Islet of Langerhans (tissue), 1 donor: ENCODE measurements at regions not wholly inside any gene's neighbourhood (a gene's known extent, or its start where the extent isn't known, plus 50 kb on each side); places are given as distances from the start of the nearest gene placed in this dataset.
"Not testable (repeated sequence)": the region's sequence is repeated elsewhere in the genome, so short reads cannot be mapped to it uniquely, and the experiment has no call there.

Experiments
- FAIRE-seq: peaks from one replicate; lab custom pipeline; 2011; peaks lifted over from hg19 to GRCh38; lab: Jason Lieb, UNC

DNA sequence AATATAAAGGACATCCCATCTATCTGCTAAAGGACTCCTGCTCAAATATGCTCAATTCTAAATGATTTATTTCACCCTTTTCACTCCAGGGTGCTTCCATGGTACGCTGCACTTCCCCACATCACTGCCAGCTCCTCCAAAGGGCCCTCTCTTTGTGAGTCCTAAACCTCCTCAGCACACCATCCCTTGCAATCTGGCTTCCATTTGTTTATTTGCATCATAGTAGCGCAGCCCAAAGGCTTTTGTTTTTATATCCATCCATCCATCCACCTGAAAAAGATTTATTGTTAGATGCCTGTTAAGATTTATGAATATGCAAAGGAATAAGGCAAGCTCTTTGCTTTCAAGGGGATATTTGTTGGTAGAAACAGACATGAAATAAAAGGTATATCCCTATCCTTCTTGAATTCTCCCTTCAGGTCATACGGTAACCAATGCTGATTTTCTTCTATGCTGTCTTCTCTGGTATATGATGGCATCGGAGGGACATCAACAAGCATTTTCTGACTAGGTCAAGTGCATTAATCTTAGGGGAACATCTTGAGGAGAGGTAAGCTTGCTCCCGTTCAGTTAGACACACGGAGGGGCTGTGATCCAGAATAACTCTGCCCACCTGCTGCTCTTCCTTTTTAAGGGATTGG is 397.6 kb downstream of the LIG4 start:
- FAIRE-seq = no peak

DNA sequence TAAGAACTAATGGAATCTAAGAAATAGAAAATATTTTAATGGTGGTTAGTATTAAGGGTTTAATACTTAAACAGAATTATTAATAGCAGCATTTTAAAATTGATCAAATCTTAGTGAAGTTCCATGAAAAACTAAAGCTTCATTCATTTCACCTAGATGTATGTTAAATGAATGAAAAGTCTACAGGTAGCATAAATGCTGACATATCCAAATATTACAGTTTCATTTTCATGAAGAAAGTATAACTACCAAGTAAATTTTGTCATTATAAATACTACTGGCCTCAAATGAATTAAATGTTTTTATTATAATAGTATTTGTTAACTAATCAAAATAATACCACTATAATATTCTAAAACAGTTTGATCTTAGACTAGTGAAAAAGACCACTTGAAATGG is 403.3 kb downstream of the LIG4 start:
- FAIRE-seq = peak; percentile 49

DNA sequence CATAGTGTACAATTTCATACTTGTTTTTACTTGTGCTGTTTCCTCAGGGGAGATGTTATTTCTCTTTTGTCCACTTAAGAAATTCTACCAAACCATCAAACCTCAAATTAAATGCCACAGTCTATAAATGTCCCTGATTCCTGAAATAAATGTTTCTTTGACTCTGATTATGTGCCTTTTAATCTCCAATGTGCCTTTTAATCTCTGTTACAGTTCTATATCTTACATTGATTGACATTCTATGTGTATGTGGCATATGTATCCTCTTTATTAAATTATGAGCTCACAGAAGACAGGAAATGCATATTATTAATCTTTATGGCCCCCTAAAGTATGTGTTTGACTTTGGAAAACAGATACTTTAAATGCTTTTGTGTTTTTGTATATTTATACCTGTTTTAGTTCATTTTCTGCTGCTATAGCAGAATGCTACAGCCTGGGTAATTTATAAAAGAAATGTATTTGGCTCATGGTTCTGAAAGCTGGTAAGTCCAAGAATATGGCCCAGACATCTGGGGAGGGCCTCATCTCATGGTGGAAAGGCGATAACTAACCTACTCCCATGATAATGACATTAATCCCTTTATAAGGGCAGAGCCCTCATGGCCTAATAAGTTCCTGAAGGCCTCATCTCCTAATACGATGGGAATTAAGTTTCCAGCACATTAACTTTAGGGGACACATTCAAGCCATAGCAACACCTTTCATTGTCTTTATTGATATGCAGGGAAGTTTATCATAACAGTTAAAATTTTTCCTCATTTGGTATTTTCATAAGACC is 403.9 kb downstream of the LIG4 start:
- FAIRE-seq = no peak

DNA sequence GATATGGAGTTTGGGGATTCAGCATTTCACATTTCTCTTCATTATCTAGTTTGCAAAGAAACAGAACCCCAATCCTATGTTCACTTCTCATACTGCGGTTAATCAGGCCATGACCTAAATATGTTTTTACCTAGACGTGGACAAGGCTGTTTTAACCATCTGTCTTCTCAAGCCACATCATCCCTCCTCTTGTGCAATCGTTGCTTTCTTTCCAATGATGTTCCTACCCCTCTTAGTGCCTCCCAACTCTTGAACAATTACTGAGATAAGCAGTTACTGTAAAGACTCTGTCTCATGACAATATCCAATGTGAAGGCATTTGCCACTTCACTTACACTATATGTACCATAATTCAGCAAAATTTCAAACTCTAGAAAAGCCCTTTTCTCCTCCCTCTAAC is 406.2 kb downstream of the LIG4 start:
- FAIRE-seq = no peak

DNA sequence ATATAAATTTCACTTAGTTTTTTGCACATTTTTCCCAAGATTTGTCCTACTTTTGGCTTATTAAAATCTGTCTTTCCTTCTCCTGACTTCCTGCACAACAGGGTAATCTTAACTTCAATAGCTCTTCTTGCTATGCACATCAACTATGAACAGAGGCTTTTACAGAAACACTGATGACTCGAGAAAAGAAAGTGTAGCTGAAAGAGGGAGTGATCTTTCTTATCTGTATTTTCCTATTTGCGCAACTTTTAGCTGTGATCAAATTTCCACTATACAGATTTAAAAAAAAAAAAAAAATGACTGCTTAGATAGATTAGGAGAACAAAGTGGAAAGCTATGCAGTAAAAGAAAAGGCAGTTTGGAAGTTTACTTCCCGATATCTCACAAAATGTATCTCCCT is 406.9 kb downstream of the LIG4 start:
- no peak for FAIRE-seq

DNA sequence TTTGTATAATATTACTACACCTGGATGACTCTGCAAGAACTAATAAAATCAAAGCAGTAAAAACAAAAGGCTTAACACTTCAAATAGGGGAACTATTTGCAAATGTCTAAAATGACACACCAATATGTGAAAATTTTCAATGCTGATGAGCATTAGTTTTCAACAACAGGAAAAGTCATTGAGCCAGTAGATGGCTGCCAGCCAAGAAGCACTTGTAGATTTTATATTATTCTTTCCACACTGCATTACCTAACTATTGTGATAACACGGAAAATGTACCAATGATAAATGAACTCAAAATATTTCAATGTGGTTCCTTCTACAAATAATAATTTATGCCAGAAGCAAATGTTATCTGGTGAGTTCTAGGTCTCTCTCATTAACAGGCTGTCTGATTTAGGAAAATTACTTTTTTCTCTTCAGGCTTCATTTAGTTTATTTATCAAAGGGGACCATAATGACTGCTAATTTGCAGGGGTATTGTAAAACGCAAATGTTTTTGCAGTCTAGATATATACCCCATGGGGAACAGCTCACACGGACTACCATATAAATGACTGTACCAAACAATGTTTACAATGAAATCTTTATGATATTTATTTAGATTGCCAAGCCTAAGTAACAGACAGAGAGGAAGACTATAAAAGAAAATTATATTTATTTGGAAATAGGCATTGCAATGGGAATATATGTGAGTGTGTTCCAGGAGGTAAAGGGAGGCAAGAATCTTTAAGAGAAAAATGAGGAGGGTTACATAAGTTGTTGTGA is 407.8 kb downstream of the LIG4 start:
- peak; percentile 93 for FAIRE-seq

DNA sequence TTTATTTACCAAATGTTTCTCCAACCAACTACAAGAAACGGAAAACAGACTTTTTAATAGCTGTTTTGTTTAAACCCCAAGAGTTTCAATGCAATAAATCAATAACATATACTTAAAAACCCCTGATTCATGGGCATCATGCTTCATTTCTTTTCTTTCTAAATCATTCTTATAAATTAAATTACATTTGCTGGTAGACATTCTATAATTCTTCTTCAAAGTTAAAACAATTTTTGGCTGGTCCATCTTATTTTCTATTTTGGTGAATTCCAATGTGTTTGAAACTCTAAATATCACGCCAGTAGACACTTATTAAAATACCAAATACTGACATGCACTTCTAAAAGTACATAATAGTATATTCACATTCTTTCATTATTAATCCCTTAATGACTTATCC is 408.6 kb downstream of the LIG4 start:
- FAIRE-seq = no peak

DNA sequence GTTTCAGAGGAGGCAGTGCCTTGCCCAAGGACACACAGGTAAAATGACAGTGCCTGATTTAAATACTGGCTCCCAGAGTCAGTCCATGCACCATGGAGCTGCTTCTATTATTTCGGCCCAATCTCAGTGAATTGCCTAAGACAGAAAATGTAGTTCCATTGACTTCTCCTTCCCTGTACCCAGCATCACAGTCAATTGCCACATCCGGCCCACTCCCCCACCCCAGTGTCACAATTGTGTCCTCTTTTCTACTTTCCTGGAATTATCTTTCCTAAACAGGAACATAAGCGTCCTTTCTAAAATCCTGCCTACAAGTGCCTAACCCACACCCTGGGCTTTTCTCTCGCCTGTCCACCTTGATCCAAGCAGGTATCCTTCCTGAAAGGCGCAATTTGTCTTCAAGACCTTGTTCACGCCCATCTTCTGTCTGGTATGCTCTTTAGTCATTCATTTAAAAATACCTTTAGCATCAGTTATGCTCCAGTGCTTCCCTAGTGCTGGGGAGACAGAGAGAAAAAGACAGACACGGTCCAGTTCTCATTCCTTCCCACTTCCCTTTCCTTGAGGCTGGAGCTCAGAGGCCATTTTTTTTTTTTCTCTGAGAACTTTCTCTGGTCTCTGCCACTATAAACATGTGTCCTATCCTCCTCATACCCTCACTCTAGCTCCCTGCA is 411.4 kb downstream of the LIG4 start:
- no peak for FAIRE-seq

DNA sequence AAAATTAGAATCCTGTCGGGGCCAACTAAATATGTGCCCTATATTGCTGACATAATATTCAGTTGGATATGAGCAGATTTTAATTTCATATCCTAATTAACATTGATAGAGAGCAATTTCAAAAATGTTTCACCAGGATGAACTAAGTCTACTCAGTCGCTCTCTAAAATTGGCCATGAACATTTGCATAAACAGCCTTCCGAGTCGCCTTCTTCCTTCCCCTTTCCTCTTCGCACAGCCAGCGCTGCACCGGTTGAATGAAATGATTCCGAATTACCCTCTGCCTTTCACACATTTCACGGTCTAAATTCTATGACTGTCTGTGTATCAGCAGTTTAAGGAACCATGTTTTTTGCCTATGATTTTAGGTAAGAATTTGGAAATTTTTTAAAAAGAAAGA is 413.7 kb downstream of the LIG4 start:
- FAIRE-seq = no peak

DNA sequence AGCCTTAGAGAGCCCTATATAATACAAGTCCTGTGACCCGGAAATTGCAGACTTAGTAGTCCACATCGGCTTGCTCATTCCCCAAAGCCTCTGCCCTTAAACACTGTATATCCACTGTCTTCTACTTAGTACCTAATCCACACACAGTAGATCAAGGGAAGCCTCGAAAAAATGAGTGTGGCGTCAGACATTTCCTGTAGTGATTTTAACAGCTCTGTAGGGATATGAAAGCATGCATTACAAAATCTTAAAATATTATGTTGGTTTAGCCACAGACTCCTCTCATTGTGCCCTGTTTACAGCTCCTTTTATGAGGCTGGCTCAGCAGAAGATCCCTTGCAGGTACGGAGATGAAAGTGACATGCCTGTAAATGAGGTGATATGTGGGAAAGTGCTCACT is 416.3 kb downstream of the LIG4 start:
- FAIRE-seq = no peak

DNA sequence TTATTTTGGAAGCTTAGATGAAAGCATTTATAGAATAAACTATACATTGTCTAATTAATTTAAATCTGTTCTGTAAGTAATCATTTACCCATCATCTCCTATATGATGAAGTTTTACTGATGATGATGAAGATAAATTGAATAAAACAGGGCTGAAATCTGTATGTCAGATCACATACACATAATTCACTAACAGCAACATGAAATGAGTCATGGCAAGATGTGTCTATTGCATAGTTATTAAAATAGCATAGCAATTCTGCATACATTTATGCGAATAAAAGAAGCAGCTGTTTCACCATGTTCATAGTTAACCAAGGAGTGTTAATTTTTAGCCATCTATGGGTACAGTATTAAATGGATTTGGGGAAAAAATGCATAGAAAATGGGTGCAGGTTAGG is 424.9 kb downstream of the LIG4 start:
- FAIRE-seq = no peak

DNA sequence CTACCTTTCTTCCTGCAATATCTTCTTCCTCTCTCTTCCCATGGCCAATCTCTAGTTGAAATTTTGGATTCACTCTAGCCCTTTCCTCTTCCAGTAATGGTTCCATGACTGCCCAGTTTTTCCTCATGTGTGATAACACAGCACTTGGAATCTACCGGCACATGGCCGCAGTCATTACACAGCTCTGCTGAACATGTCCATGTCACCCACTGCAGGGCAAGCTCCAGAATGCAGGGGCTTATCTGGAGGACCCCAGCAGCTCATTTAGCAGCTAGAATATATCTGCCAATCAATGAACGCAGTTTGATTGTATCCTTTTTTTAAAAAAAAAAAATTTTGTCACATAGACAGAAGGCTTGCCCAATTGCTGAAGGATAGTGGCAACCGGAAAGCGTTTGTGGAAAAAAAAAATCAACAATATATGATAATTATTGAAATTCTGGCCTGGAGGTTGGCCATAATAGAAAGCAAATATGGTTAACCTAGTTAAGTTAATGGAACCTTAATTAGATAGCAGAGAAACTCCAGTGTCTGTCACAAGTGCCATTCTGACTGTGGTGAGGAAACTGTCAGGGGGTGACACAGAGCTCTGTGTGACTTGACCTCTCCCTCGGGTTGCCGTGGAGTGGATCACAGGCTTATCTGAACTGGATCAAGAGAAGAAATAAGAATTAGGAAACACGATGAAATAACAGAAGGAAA is 426.7 kb downstream of the LIG4 start:
- FAIRE-seq = no peak

DNA sequence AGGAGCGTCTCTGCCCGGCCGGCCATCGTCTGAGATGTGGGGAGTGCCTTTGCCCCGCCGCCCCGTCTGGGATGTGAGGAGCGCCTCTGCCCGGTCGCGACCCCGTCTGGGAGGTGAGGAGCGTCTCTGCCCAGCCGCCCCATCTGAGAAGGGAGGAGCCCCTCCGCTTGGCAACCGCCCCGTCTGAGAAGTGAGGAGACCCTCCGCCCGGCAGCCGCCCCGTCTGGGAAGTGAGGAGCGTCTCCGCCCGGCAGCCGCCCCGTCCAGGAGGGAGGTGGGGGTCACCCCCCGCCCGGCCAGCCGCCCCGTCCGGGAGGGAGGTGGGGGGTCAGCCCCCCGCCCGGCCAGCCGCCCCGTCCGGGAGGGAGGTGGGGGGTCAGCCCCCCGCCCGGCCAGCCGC is 432.7 kb downstream of the LIG4 start:
- FAIRE-seq = not testable (repeated sequence)

DNA sequence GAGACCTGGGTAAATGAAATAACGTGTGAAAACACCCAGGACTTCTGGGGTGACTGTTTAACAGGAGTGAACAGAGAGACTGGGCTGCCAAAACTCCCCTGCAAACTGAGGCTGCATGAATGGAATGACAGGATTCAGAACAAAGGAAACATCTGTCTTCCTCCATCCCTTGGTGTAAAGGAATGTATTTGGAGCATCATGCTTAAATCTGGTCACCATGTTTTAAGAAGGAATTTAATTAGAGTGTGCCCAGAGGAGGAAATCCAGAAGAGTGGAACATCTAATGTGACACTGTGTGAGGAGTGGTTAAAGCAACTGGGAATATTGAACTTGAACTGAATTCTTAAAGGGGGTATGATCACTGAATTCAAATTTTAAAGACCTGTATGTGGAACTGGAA is 437.2 kb downstream of the LIG4 start:
- FAIRE-seq = no peak

DNA sequence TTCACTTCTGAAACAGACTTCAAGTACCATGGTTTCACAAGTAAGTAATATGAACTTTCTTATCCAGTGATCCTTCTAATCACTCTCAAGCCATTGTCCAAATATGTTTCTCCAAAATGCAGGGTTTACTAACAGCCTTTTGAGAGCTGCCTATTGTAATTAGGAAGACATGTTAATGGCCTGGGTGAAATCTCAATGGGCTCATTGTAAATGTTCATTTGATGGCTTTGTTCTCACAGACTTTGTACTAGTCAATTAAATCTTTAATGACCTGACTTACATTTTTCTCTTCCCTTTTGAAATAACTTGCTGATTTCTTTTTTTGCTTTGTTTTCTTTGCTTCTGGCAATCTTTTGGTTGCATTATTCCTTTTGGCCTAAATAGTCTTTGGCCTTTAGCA is 444.8 kb downstream of the LIG4 start:
- no peak for FAIRE-seq

DNA sequence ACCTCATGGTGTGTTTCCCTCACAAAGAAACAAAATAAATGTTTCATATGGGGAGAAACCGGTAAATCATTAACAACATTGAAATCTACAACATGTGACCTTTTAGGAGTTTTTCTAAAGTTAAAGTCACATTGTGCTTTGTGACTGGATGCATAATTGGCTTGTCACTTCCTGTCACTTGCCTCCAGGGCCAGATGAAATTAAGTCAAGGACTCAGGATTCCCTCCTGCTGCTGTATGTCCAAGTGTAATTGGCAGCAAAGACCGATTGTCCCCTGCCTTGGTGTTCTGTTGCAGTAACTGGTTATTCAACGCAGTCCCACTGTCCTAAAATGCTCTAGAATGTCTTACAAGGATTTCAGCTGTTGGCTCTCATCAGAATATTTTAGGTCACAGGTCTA is 448.2 kb downstream of the LIG4 start:
- FAIRE-seq = peak; percentile 65

DNA sequence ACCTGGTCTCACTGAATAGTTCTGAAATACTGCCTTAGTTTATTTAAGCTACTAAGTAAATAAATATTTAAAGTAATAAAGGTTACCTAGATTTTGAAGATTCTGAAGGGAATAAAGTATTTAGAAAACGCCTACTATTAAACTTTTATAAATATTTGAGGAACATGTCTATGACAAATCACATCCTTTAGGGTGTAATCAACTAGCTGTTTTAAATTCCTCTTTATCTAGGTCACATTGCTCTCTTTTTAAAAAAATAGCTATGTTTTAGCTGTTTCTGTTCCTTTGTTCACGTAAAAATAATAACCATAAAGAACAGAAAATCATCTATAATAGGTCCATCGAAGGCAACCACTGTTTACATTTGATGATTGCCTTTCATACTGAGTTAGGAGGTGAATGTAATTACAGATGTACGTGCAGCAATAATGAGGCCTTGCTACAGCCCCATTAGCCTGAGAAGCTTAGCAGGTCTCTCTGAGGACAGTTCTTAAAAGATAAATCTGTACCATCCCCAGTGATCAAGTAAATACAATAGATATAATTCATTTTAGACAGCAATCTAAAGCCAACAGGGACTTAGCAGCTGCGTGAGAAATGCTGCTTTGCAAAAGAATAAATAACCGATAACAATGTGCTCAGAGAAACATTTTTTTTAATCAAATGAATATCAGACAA is 449.5 kb downstream of the LIG4 start:
- FAIRE-seq = peak; percentile 65

DNA sequence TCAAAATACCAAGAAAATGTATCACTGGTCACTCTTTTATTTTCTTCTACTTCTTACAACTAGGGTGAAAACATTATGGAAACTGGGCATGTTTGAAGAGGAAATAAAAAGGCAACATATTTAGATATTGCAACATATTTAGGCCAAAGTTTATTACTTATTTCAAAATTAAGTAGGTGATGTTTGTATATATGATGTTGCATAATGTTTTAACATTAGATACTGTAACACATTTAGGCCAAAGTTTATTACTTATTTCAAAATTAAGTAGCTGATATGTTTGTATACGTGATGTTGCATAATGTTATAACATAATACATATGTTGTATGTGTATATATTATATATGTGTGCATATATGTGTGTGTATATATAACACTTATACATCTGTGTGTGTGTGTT is 451.3 kb downstream of the LIG4 start:
- FAIRE-seq = no peak

DNA sequence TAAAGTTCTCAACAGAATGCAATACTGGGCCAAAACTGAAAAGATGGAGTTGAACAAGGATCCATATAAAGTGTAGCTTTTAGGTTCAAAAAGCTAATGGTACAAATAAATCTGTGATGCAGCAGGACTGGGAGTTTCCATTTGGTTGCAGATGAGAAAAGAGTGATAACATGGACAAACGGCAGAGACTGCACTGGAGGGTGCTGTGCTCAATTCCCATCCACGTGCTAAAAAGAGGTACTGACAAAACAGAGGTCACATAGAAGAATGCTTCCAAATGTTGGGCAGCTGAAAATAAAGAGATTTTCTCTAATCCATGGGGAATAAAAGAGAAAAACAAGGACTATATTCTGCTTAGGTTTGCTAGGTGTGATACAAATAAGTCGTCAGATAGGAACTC is 461.6 kb downstream of the LIG4 start:
- no peak for FAIRE-seq

DNA sequence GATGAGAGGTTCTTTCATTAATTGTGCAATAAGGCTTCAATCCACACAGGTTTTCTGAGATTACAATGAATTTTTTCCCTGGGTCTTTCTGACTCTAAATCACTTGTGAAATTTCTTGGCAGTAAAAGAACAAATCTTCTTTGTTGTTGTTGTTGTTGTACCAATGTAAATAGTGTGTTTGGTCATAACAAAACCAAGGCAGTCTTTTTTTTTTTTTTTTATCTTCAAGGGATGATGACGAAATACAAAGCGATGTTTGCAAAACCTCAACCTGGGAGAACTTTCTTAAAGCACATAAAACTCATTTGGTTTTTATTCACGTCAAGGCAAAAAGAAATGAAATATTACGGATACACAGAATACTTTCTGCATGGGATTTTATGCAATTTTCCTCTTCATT is 462.0 kb downstream of the LIG4 start:
- no peak for FAIRE-seq

DNA sequence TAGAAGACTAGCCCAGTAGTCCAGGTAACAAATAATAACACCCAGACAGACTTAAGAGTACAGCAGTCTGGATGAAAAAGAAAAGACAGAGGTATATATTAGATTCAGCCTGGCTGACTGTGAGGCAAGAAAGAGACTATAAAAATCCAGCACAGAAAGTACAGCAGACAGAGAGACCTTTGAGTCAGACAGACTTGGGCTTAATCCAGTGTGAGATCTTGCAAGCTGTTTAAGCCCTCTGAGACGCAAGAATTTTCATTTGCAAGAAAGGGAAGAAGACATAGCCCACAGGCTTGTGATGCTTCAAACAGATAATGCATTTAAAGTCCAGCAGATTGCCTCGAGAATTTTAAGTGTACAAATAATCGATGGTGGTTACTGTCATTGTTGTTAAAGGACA is 471.4 kb downstream of the LIG4 start:
- no peak for FAIRE-seq

DNA sequence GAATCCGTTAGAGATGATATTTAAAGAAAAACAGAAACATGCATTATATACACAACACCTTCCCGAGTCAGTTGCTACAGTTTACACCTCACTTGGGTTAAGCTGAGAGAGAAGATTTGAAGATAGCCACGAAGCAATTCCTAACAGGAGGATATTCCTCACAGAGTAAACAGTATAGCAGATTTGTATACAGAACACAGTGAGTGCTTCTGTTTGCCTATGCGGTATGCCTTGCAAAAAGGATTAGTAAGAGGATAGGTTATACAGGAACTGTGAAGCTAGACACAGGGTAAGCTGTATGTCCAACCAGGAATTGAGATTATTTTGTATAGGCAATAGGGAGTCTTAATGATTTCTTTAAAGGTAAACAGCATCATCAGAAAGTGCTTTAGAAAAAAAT is 471.8 kb downstream of the LIG4 start:
- no peak for FAIRE-seq
